ENCODE measurements at regions not wholly inside any gene's neighbourhood (a gene's known extent, or its start where the extent isn't known, plus 50 kb on each side); places are given as distances from the start of the nearest gene placed in this dataset.

DNA sequence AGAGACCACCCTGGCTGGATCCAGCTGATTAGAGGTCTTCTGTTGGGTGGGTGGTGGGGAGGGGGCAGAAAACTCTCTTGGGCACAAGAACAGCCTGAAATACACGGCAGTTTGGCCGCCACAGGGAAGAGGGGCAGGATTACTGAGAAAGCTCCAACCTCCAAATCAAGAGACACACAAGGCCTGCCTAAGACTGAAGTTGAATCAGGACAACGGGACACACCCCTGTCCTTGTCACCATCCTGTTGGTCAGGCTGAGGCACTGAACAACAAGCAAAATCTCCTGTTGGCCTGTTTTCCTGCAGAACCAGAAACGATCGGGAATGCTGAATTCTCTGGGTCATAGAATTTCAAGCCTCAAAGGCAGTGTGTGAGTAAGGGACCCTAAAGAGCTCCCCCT is 247.8 kb downstream of the FAM43A start:
- no peak for TF ChIP-seq EP300 (IDR thresholded peaks at IDR 0.05)
- no peak for TF ChIP-seq CBX8 (IDR thresholded peaks at IDR 0.05)
- TF ChIP-seq, protein P1, sequence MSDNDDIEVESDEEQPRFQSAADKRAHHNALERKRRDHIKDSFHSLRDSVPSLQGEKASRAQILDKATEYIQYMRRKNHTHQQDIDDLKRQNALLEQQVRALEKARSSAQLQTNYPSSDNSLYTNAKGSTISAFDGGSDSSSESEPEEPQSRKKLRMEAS (IDR thresholded peaks at IDR 0.05), result no peak

Data from A549 (cell line).